ENCODE measurements at regions not wholly inside any gene's neighbourhood (a gene's known extent, or its start where the extent isn't known, plus 50 kb on each side); places are given as distances from the start of the nearest gene placed in this dataset.

DNA sequence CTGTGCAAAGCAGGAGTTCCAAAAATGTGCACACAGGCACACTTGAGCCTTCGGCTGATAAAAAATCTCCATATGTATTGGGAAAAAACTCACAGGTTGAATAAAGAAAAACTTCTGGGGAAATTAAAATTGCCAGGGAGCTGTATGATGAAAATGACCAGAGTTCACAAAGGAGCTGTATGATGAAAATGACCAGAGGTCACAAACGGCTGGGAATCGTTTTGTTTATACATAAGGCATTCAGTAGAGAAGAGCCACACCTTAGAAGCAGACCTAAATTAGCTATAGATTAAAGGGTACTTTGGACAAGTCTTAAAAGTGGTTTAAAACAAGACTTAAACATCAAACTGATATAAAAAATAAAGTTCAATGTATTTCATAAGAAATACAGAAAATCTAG, 251.7 kb upstream of the TMEM132C start:
- TF ChIP-seq CTCF (IDR thresholded peaks at IDR 0.05; ENCODE audit: insufficient read depth, low read depth, low read length, missing control alignments): no peak
- no peak for DNase-seq (ENCODE audit: low read depth)

GRCh38 chr12:128018067-128018466, 248.9 kb upstream of the TMEM132C start:
- TF ChIP-seq CTCF (IDR thresholded peaks at IDR 0.05; ENCODE audit: insufficient read depth, low read depth, low read length, missing control alignments): no peak
- no peak for DNase-seq (ENCODE audit: low read depth)
- H3K4me3 ChIP-seq (ENCODE audit: low read length): no peak overlapping the region

More for the DNA sequence above, 251.7 kb upstream of the TMEM132C start:
- no peak overlapping the region for H3K4me3 ChIP-seq (ENCODE audit: low read length)

GRCh38 chr12:128019996-128020544, 246.9 kb upstream of the TMEM132C start:
- no peak for DNase-seq (ENCODE audit: low read depth)
- TF ChIP-seq CTCF (IDR thresholded peaks at IDR 0.05; ENCODE audit: insufficient read depth, low read depth, low read length, missing control alignments): no peak

DNA sequence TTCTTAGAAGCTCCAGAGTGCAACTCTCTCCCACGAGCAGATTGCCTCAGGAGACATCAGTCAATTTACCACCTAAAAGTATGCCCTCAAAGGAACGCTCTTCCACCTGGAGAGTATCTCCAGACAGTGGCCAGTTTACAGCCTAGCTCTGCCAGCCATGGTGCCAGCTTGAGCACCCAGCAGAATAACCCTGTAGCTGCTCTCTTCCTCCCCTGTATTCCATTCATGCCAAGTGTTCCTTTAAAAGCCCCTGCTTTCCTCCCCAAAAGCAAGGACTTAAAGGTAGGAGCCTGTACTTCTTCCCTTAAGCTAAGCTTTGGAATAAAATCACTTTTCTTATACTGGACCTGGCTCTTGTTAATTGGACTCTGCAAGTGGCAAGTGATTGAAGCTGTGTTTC, 245.4 kb upstream of the TMEM132C start:
- TF ChIP-seq CTCF (IDR thresholded peaks at IDR 0.05; ENCODE audit: insufficient read depth, low read depth, low read length, missing control alignments): no peak
- DNase-seq (ENCODE audit: low read depth): no peak
- no peak overlapping the region for H3K4me3 ChIP-seq (ENCODE audit: low read length)

More at GRCh38 chr12:128019996-128020544, 246.9 kb upstream of the TMEM132C start:
- H3K4me3 ChIP-seq (ENCODE audit: low read length): no peak overlapping the region

DNA sequence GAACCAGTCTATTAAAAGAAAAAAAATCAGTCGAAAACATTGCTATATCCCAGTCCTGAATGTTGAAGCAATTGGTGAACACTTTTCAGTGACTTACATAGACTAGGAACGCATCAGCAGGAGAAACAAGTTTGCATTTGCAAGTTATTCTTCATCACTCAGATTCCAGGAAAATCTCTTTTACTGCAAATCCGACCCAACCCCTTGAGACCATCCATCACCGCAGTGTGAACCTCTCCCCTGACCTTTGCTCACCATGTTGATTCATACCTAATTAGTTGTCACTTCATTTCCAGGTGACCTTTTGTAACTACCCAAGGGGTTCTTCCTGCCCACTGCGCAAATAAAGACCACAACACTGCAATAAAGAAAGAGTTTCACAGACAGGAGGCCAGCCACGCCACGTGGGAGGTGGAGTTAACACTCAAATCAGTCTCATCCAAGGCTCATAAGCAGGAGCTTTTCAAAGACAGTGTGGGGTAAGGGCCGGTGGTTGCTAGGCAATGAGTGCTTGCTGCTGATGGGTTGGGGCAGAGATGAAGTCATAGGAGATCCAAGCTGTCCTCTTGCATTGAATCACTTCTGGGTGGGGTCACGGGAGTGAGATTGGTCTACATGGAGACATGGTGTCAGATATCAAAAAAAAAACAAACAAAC, 241.3 kb upstream of the TMEM132C start:
- no peak for TF ChIP-seq CTCF (IDR thresholded peaks at IDR 0.05; ENCODE audit: insufficient read depth, low read depth, low read length, missing control alignments)
- no peak overlapping the region for H3K4me3 ChIP-seq (ENCODE audit: low read length)
- DNase-seq (ENCODE audit: low read depth): no peak

DNA sequence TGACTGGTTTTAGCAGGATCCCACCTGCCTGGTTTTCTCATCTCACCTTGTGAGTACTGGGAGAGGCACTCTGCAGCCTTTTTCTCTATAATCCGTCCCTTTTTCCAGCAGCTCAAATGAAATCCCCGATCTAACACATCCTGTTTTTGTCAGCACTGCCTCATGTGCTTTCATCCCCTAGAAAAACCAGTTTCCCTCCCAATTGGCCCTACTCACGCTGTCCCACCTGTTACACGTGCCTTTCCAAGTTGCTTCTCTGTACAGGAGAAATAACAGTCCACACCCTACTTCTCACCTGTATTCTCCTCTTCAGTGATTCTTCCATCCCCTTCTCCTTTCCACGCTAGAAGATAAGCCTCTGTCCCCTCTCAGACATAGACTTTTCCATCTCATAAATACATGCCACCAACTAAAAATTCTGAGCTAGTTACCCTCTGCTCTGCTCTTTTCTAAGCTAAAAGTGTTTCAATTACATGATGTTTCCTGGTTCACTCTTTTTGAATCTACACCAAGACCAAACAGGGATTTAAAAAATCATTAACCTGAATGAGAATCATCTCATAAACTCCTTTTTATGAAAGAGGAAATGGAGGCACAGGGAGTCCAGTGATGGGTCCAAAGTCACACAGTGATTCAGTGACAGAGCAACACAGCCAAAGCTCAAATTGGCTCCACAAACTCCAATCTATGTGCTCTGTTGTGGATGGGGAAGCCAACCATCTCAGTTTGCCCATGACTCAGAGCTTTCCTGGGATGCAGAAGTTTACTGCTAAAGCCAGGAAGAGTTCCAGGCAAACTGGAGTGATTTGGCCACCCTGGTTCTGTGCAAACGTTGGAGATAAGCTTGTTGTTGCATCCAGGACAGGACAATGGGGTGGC, 240.0 kb upstream of the TMEM132C start:
- no peak overlapping the region for H3K4me3 ChIP-seq (ENCODE audit: low read length)
- no peak for DNase-seq (ENCODE audit: low read depth)
- no peak for TF ChIP-seq CTCF (IDR thresholded peaks at IDR 0.05; ENCODE audit: insufficient read depth, low read depth, low read length, missing control alignments)

Measured in epithelial cell of esophagus (primary cell).